ENCODE measurements at regions not wholly inside any gene's neighbourhood (a gene's known extent, or its start where the extent isn't known, plus 50 kb on each side); places are given as distances from the start of the nearest gene placed in this dataset.

GRCh38 chr15:70558406-70559264 lies 204.7 kb downstream of the UACA start:
- H3K14ac ChIP-seq (ENCODE audit: insufficient read length) = no peak overlapping the region
- peak overlapping the region; percentile 48 for H2BK15ac ChIP-seq (ENCODE audit: low read length)
- peak overlapping the region; percentile 61 for H4K91ac ChIP-seq (replicated peaks; ENCODE audit: insufficient read length, low read length)
- H2AK5ac ChIP-seq (ENCODE audit: low read depth, low read length) = peak overlapping the region; percentile 29; the same call in 1 of the 2 replicates
- no peak overlapping the region for H4K5ac ChIP-seq (ENCODE audit: insufficient read length, low read depth, low read length)
- no peaks in the 10 kb centered on the region; a peak in 1 of 7 replicates for H3K27me3 ChIP-seq (replicated peaks in 1 of 4; ENCODE audit: control insufficient read depth in 3 of 4, extremely low read depth in 1 of 4, insufficient read depth in 3 of 4, low read length in 3 of 4)
- no peaks in the 10 kb centered on the region for H3K9me3 ChIP-seq (ENCODE audit: insufficient read depth in 2 of 2, low read depth in 1 of 2, low read length in 1 of 2)
- peak overlapping the region; percentile 42 for H3K56ac ChIP-seq (replicated peaks; ENCODE audit: insufficient read length, low read depth, low read length)
- H4K20me1 ChIP-seq (replicated peaks in 1 of 2; ENCODE audit: control insufficient read depth in 1 of 2, insufficient read depth in 2 of 2, low read length in 2 of 2) = peaks cover 0 to 7% of the 10 kb centered on the region in 2 experiments
- H3K18ac ChIP-seq (ENCODE audit: extremely low read depth, low read length) = peak overlapping the region; percentile 38; the same call in 1 of the 2 replicates
- no peak overlapping the region for H3K27ac ChIP-seq (ENCODE audit: low read depth, low read length)
- peaks cover 7% of the 10 kb centered on the region; the same call in 1 of the 2 replicates for H3K23me2 ChIP-seq (ENCODE audit: low read depth, low read length)
- ChIA-PET CTCF (ENCODE audit: partially characterized antibody) (interaction anchor here (0.7 to 2.7 kb wide), 5 partner anchors 8 to 123 kb away, joined by 3 to 11 read pairs (median 3); no protein-coding TSS in a partner anchor), POLR2A (ENCODE audit: partially characterized antibody) (interaction anchor here (1.3 kb wide), 1 partner anchor 9 kb away, joined by 4 read pairs; no protein-coding TSS in a partner anchor)
- H3K23ac ChIP-seq (ENCODE audit: insufficient read length) = peak overlapping the region; percentile 55
- H3K4ac ChIP-seq (replicated peaks; ENCODE audit: insufficient read length, low read depth, low read length) = peak overlapping the region; percentile 70
- no peak for DNase-seq (ENCODE audit: low read depth in 1 of 2, low spot score in 2 of 2)
- H4K8ac ChIP-seq (ENCODE audit: extremely low read depth, insufficient read depth, low read length) = no peak overlapping the region
- no peak overlapping the region for H2BK20ac ChIP-seq (ENCODE audit: low read length)
- no peak overlapping the region for H3K4me3 ChIP-seq (ENCODE audit: extremely low read depth in 1 of 4, insufficient read depth in 2 of 4, low read depth in 3 of 4, low read length in 4 of 4)
- H2AFZ ChIP-seq (ENCODE audit: low read length) = no peak overlapping the region
- no peak for FAIRE-seq
- H3K9ac ChIP-seq (replicated peaks in 1 of 4; ENCODE audit: extremely low read depth in 1 of 4, low read depth in 3 of 4, low read length in 3 of 4) = no peak overlapping the region
- H2BK12ac ChIP-seq (ENCODE audit: low read depth, low read length) = peak overlapping the region; percentile 41; the same call in 1 of the 2 replicates
- H3K79me2 ChIP-seq (ENCODE audit: control insufficient read depth in 1 of 2, insufficient read depth in 2 of 2, low read length in 2 of 2) = no peaks in the 10 kb centered on the region
- H2BK5ac ChIP-seq (ENCODE audit: low read depth, low read length) = peak overlapping the region; percentile 50; the same call in 1 of the 2 replicates
- 0 out of 2 replicates have a peak, but pooled peaks cover 3% of the 10 kb centered on the region for H3K79me1 ChIP-seq (ENCODE audit: low read depth, low read length)
- peaks cover 0 to 4% (median 0%) of the 10 kb centered on the region in 4 experiments; a peak in 3 of 7 replicates for H3K4me1 ChIP-seq (replicated peaks in 1 of 4; ENCODE audit: control insufficient read depth in 3 of 4, insufficient read depth in 4 of 4, low read length in 3 of 4)
- no peak overlapping the region for H2BK120ac ChIP-seq (replicated peaks; ENCODE audit: low read depth, low read length)
- no peak overlapping the region for H3K4me2 ChIP-seq (ENCODE audit: insufficient read depth in 1 of 2, low read depth in 2 of 2, low read length in 2 of 2)
- no peaks in the 10 kb centered on the region for H3K36me3 ChIP-seq (ENCODE audit: control insufficient read depth in 2 of 4, insufficient read depth in 4 of 4, low read length in 3 of 4)
- 87% methylated on average over 10 of the region's 10 CpGs; no CpG with 5 or more reads in 1 of the 2 experiments for WGBS, 2 experiments (ENCODE audit: extremely low coverage in 1 of 2, insufficient coverage in 1 of 2, insufficient read length in 1 of 2, insufficient replicate concordance in 2 of 2, low coverage in 1 of 2, low lambda C conversion rate in 2 of 2, missing lambda C conversion rate in 1 of 2)
- TF ChIP-seq, protein P1, sequence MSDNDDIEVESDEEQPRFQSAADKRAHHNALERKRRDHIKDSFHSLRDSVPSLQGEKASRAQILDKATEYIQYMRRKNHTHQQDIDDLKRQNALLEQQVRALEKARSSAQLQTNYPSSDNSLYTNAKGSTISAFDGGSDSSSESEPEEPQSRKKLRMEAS (IDR thresholded peaks at IDR 0.05) = no peak
- no peak for TF ChIP-seq BCL11A (IDR thresholded peaks at IDR 0.05; ENCODE audit: low read depth in 2 of 2, low read length in 2 of 2)
- TF ChIP-seq KDM1A (IDR thresholded peaks at IDR 0.05; ENCODE audit: borderline replicate concordance, low read length) = no peak
- no peak for TF ChIP-seq GABPA (IDR thresholded peaks at IDR 0.05; ENCODE audit: borderline replicate concordance, insufficient read depth, low read length)
- no peak for TF ChIP-seq CHD2 (IDR thresholded peaks at IDR 0.05; ENCODE audit: low read length)
- TF ChIP-seq RAD21 (IDR thresholded peaks at IDR 0.05 in 1 of 2, conservative IDR thresholded peaks at IDR 0.05 in 1 of 2; ENCODE audit: low read depth in 2 of 2, low read length in 2 of 2) = no peak
- no peak for TF ChIP-seq EZH2 (IDR thresholded peaks at IDR 0.05; ENCODE audit: low read depth, low read length, severe bottlenecking)
- no peak for TF ChIP-seq ZNF274 (IDR thresholded peaks at IDR 0.05; ENCODE audit: borderline replicate concordance, extremely low read depth, low read length)
- TF ChIP-seq CBX8 (IDR thresholded peaks at IDR 0.05; ENCODE audit: borderline replicate concordance, low read depth, low read length) = no peak
- TF ChIP-seq TAF7 (optimal IDR thresholded peaks at IDR 0.05; ENCODE audit: borderline replicate concordance, low read depth, low read length) = no peak
- no peak for TF ChIP-seq BRCA1 (IDR thresholded peaks at IDR 0.05; ENCODE audit: low read depth, low read length)

Measured in H1 (cell line).